Adrenal gland (tissue), 9 donors: ENCODE measurements at regions not wholly inside any gene's neighbourhood (a gene's known extent, or its start where the extent isn't known, plus 50 kb on each side); places are given as distances from the start of the nearest gene placed in this dataset.

Source experiments
- DNase-seq, 7 donors: peaks; one replicate each; pipeline ENCODE4 v3.0.0-alpha.2; 2019 to 2020
- H3K27ac ChIP-seq, 5 donors: fragments of 200-600 bp; sonication (generic) in 4 of 5; 1 replicate in 3 of 5; 2 replicates in 2 of 5; pipeline versions ENCODE4 v1.5.1 to v1.8.0; 2016 to 2020; ENCODE audit warnings: mild to moderate bottlenecking in 1 of 5
- H3K27me3 ChIP-seq: fragments of 200-600 bp; 2 replicates; pipeline ENCODE4 v1.8.0; 2021
- H3K36me3 ChIP-seq, 2 donors: fragments of 200-600 bp; replicated peaks in 1 of 2; 1 replicate in 1 of 2; 2 replicates in 1 of 2; pipeline versions ENCODE4 v1.5.1 to v1.8.0; 2018 to 2022
- H3K4me1 ChIP-seq, 2 donors: fragments of 200-600 bp; replicated peaks in 1 of 2; 1 replicate in 1 of 2; 2 replicates in 1 of 2; pipeline versions ENCODE4 v1.5.1 to v1.8.0; 2018 to 2021
- H3K4me3 ChIP-seq, 4 donors: fragments of 200-600 bp; sonication (generic) in 3 of 4; one replicate each; pipeline ENCODE4 v1.5.1; 2016 to 2018
- H3K9me3 ChIP-seq, 3 donors: fragments of 200-600 bp; sonication (generic) in 1 of 3; replicated peaks in 1 of 3; 1 replicate in 2 of 3; 2 replicates in 1 of 3; pipeline versions ENCODE4 v1.5.1 to v1.8.0; 2016 to 2021
- POLR2A ChIP-seq, 2 donors: fragments of 450-650 bp; IDR thresholded peaks; one replicate each; pipeline ENCODE4 v1.6.1; 2017; ENCODE audit warnings: antibody characterized with exemption in 2 of 2, mild to moderate bottlenecking in 2 of 2, moderate library complexity in 1 of 2
- WGBS, 4 donors: extraction: QIAGEN DNeasy Blood & Tissue Kit in 2 of 4; methylation state at CpG; one replicate each; pipeline versions ENCODE4 v1.1.5 to v1.1.7; 2013 to 2017; 5-methylcytosine and 5-hydroxymethylcytosine counted together
- intact Hi-C, 2 donors: fragments of 100-400 bp; cut with DNase I; formaldehyde crosslinking; loops; one replicate each; pipeline versions ENCODE4 v1.14.1 to v1.15.0; 2022 to 2023
- TF ChIP-seq, protein P1 (sequence below), 6 experiments: fragments of 450-650 bp in 4 of 6; fragments of 200-600 bp in 2 of 6; sonication (generic) in 1 of 6; IDR thresholded peaks; 1 replicate in 5 of 6; 2 replicates in 1 of 6; pipeline versions ENCODE4 v1.5.1 to v1.8.0; 2016 to 2021; ENCODE audit warnings: antibody characterized with exemption in 6 of 6, mild to moderate bottlenecking in 2 of 6, moderate library complexity in 1 of 6
- donor health status: healthy with polysubstance abuse.
- donor health status: Bipolar disorder and iron deficiency.
- donor health status: DM: yes; HTN: yes; CAD: no.
- donor health status: DM: no; HTN: no; CAD: no.
- donor health status: DM: no; HTN: no; CAD: no.

GRCh38 chr12:65593239-65593701, 231.0 kb upstream of the HMGA2 start:
- H3K4me3 ChIP-seq: no peak overlapping the region
- H3K4me1 ChIP-seq: no peaks in the 10 kb centered on the region
- no peak for DNase-seq
- intact Hi-C loops: loop anchor here in 1 of 2 donors (10.0 kb wide), 1 partner anchor 492 kb away; no protein-coding TSS in a partner anchor
- TF ChIP-seq POLR2A (IDR thresholded peaks at IDR 0.05): no peak
- TF ChIP-seq, protein P1, sequence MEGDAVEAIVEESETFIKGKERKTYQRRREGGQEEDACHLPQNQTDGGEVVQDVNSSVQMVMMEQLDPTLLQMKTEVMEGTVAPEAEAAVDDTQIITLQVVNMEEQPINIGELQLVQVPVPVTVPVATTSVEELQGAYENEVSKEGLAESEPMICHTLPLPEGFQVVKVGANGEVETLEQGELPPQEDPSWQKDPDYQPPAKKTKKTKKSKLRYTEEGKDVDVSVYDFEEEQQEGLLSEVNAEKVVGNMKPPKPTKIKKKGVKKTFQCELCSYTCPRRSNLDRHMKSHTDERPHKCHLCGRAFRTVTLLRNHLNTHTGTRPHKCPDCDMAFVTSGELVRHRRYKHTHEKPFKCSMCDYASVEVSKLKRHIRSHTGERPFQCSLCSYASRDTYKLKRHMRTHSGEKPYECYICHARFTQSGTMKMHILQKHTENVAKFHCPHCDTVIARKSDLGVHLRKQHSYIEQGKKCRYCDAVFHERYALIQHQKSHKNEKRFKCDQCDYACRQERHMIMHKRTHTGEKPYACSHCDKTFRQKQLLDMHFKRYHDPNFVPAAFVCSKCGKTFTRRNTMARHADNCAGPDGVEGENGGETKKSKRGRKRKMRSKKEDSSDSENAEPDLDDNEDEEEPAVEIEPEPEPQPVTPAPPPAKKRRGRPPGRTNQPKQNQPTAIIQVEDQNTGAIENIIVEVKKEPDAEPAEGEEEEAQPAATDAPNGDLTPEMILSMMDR (IDR thresholded peaks at IDR 0.05): no peak
- 76 to 86% (median 82%) methylated on average over 2 of the region's 2 CpGs for whole genome bisulfite sequencing, 4 donors
- H3K36me3 ChIP-seq: no peaks in the 10 kb centered on the region
- H3K27ac ChIP-seq: no peak overlapping the region
- no peaks in the 10 kb centered on the region for H3K27me3 ChIP-seq
- H3K9me3 ChIP-seq: no peaks in the 10 kb centered on the region

- H3K27ac ChIP-seq: no peak overlapping the region
- no peaks in the 10 kb centered on the region for H3K27me3 ChIP-seq
- no peaks in the 10 kb centered on the region for H3K4me1 ChIP-seq
- H3K4me3 ChIP-seq: no peak overlapping the region
- H3K36me3 ChIP-seq: no peaks in the 10 kb centered on the region
- WGBS, 4 donors: 57 to 61% (median 60%) methylated on average over 5 of the region's 5 CpGs
- TF ChIP-seq POLR2A (IDR thresholded peaks at IDR 0.05): no peak
- TF ChIP-seq, protein P1 (IDR thresholded peaks at IDR 0.05): no peak
- intact Hi-C loops: loop anchor here in 1 of 2 donors (10.0 kb wide), 1 partner anchor 490 kb away; no protein-coding TSS in a partner anchor
- no peak for DNase-seq
- no peaks in the 10 kb centered on the region for H3K9me3 ChIP-seq
Measured at GRCh38 chr12:65594409-65594808, 229.9 kb upstream of the HMGA2 start.

GRCh38 chr12:65595016-65595560, 229.2 kb upstream of the HMGA2 start:
- no peak for DNase-seq
- no peaks in the 10 kb centered on the region for H3K4me1 ChIP-seq
- no peaks in the 10 kb centered on the region for H3K9me3 ChIP-seq
- H3K4me3 ChIP-seq: no peak overlapping the region
- no peaks in the 10 kb centered on the region for H3K36me3 ChIP-seq
- no peaks in the 10 kb centered on the region for H3K27me3 ChIP-seq
- H3K27ac ChIP-seq: no peak overlapping the region
- intact Hi-C loops: loop anchor here in 1 of 2 donors (10.0 kb wide), 1 partner anchor 490 kb away; no protein-coding TSS in a partner anchor
- WGBS, 4 donors: 69 to 76% (median 71%) methylated on average over 8 of the region's 8 CpGs
- TF ChIP-seq, protein P1 (IDR thresholded peaks at IDR 0.05): no peak
- no peak for TF ChIP-seq POLR2A (IDR thresholded peaks at IDR 0.05)

GRCh38 chr12:65596514-65597091, 227.7 kb upstream of the HMGA2 start:
- Histone ChIP-seq H3K4me1 (no peaks in the 10 kb centered on the region), H3K4me3 (no peak overlapping the region), H3K27ac (no peak overlapping the region), H3K9me3 (no peaks in the 10 kb centered on the region), H3K36me3 (no peaks in the 10 kb centered on the region), H3K27me3 (peaks cover 8% of the 10 kb centered on the region)
- WGBS, 4 donors: 73 to 85% (median 81%) methylated on average over 3 of the region's 3 CpGs
- TF ChIP-seq, protein P1 (IDR thresholded peaks at IDR 0.05): no peak
- TF ChIP-seq POLR2A (IDR thresholded peaks at IDR 0.05): no peak
- no peak for DNase-seq
- intact Hi-C loops: loop anchor here in 1 of 2 donors (10.0 kb wide), 1 partner anchor 488 kb away; no protein-coding TSS in a partner anchor
